ENCODE measurements at regions not wholly inside any gene's neighbourhood (a gene's known extent, or its start where the extent isn't known, plus 50 kb on each side); places are given as distances from the start of the nearest gene placed in this dataset.
"Not testable (repeated sequence)": the region's sequence is repeated elsewhere in the genome, so short reads cannot be mapped to it uniquely, and the experiment has no call there.

GRCh38 chr2:156254637-156255067 lies 77.9 kb downstream of the NR4A2 start:
- DNase-seq = not testable (repeated sequence)

- DNase-seq = no peak
These were observed 78.8 kb downstream of the NR4A2 start for GRCh38 chr2:156253765-156254164.

GRCh38 chr2:156242874-156243273 lies 89.6 kb downstream of the NR4A2 start:
- no peak for DNase-seq

- no peak for DNase-seq
These were observed 95.0 kb downstream of the NR4A2 start for GRCh38 chr2:156237558-156237957.

GRCh38 chr2:156229724-156230362 lies 102.7 kb downstream of the NR4A2 start:
- no peak for DNase-seq

- not testable (repeated sequence) for DNase-seq
These were observed 109.2 kb downstream of the NR4A2 start for GRCh38 chr2:156223328-156223727.

- DNase-seq = no peak
These were observed 110.8 kb downstream of the NR4A2 start for GRCh38 chr2:156221703-156222102.

GRCh38 chr2:156219491-156220100 lies 112.9 kb downstream of the NR4A2 start:
- no peak for DNase-seq

GRCh38 chr2:156215656-156216055 lies 116.9 kb downstream of the NR4A2 start:
- peak; percentile 29 for DNase-seq

GRCh38 chr2:156211318-156211717 lies 121.2 kb downstream of the NR4A2 start:
- DNase-seq = no peak

- no peak for DNase-seq
These were observed 126.2 kb downstream of the NR4A2 start for GRCh38 chr2:156206355-156206754.

- DNase-seq = peak; percentile 73
These were observed 132.9 kb downstream of the NR4A2 start for GRCh38 chr2:156199588-156199987.

- DNase-seq = no peak
These were observed 136.5 kb downstream of the NR4A2 start for GRCh38 chr2:156196031-156196430.

- no peak for DNase-seq
These were observed 140.1 kb downstream of the NR4A2 start for GRCh38 chr2:156192468-156192867.

- no peak for DNase-seq
These were observed 141.0 kb downstream of the NR4A2 start for GRCh38 chr2:156191527-156191926.

GRCh38 chr2:156190517-156190916 lies 142.0 kb downstream of the NR4A2 start:
- no peak for DNase-seq

GRCh38 chr2:156189584-156189983 lies 142.9 kb downstream of the NR4A2 start:
- DNase-seq = no peak

- DNase-seq = no peak
These were observed 143.4 kb downstream of the NR4A2 start for GRCh38 chr2:156189143-156189542.

- DNase-seq = peak; percentile 26
These were observed 150.4 kb downstream of the NR4A2 start for GRCh38 chr2:156182132-156182531.

- DNase-seq = no peak
These were observed 151.3 kb downstream of the NR4A2 start for GRCh38 chr2:156181208-156181607.

- no peak for DNase-seq
These were observed 154.9 kb downstream of the NR4A2 start for GRCh38 chr2:156177654-156178053.

GRCh38 chr2:156175946-156176345 lies 156.6 kb downstream of the NR4A2 start:
- no peak for DNase-seq

GRCh38 chr2:156170929-156171328 lies 161.6 kb downstream of the NR4A2 start:
- no peak for DNase-seq

- DNase-seq = no peak
These were observed 166.8 kb downstream of the NR4A2 start for GRCh38 chr2:156165742-156166141.

All from NCI-H226 (cell line).